DMS79 treated with DMSO at 0.1 percent for 48 hours (cell line): ENCODE measurements at regions not wholly inside any gene's neighbourhood (a gene's known extent, or its start where the extent isn't known, plus 50 kb on each side); places are given as distances from the start of the nearest gene placed in this dataset.
A peak's percentile ranks its signal among the peaks of the same experiment; 100 is the strongest.

Experiments used
- DNase-seq: peaks from one replicate; lab custom pipeline; 2025; lab: John Stamatoyannopoulos, UW

DNA sequence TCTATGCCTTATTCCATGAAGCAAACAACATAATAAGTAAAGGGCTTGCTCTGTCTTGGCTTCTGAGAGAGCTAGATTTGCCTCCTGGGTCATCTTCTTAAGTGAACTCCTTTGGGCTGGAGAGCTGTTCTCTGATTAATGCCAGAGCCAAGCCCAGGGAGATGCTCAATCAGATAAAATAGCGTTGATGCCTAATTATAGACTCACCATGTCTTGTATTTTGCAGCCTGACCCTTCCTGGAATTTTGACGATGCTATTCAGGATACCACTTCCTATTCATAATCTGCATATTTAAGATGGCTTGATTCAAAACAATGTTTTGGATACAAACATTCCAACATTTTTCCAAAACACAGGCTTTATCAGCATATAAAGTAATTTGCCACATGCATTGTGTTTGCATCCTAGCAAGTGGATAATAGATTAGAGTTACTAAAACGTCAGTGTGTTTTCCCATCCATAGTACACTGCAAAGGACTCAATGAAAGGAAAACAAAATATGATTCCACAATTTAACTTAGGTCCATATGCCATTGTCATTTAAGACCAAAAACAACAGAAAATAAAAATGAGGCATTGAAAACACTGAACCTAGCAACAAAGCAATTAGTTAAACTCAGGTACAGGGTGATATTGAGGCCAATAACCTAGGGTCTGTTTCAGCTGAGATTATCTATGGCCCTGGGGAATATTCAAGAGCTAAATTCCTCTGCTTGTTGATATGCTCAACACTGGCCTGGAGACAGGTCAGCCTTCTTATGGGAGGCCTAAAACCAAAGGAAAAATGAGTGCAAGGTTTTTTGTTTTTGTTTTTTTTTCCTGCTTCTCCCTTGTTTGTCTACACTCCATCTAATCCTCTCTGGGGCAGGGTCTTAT is 184.2 kb upstream of the FOXN3 start:
- no peak for DNase-seq

DNA sequence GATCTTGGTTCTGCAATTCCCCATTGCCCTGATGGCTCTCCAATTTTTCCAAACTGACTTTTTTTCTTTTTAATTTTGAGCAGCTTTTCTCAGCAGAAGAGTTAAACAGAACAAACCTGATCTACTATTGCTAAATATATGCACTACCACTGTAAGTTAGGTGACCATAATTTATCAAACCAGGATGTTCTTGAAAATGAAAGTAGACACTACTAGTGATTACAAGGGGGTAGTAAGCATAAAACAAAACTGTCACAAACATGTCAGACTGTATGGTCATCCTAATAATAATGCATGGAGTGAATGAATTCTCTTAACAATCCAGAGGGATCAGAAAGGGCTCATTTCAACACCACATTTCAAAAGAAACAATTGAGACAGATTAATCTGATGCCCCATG is 183.0 kb upstream of the FOXN3 start:
- DNase-seq, result no peak

DNA sequence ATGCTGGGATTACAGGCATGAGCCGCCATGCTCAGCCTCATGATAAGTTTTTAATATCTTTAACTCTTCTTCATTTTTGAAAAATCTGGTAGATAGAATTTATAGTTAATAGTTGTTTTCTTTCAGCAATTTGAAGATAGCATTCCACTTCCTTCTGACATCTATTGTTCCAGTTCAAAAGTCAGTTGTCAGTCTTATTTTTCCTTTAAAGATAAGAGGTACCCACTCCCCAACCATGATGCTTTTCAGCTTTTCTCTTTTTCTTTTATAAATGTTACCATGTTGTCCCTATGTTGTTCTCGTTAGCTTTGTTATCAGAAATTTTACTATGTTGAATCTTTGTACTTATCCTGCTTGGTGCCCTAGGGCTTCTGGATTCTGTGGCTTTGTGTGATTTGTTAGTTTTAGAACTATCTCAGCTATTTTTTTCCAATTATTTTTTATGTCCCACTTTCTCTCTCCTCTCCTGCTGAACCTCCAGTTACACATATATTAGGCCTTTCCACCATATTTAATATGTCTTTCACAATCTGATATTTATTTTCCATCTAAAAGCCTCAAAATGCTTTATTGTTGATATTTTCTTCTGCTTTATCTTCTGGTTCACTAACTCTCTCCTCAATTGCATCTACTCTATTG is 181.6 kb upstream of the FOXN3 start:
- peak; percentile 45 for DNase-seq

DNA sequence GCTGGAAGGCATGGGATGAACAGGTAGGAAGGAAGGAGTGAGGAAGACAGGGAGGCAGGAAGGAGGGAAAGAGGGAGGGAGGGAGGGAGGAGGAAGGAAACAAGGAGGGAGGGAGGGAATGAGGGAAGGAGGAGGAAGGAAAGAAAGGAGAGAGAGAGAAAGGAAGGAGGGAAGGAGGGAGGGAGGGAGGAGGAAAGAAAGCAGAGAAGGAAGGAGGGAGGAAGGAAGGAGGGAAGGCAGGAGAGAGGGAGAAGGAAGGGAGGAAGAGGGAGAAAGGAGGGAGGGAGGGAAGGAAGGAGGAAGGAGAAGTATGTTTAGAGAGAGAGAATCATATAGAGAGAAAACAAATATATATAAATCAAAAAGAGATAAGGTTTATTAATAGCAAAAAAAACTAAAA is 175.9 kb upstream of the FOXN3 start:
- DNase-seq, result no peak

DNA sequence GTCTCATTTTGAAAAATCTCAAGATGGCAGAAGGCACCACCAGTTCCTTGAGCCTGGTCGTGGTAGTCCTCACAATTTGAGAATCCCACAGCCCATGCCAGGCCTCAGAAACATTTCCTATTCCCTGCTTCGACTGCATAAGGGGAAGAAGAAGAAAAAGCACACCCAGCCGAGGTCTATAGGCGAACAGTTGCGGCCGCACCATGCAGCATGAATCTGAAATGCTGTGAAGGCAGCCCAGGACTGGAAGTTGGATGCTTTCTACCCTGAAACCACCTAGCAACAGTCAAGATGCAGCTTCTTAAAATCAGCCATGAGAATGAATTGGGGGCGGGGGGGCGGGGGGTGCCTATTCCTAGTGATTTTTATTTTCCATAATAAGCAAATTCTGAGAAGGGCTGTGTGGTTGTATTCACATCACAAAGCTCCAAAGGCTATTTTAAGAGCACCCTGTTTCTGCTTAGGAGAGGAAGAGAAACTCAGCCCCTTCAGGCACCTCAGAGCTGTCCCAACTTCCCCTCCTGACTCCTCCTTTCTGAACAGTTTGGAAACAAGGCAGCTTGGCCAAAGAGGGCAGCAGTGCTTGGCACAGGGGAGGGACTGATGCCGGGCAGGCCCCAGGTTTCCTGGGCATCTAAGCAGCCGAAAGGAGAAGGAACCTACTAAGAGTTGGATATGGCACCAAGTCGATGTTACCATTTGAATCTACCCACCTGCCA is 172.5 kb upstream of the FOXN3 start:
- no peak for DNase-seq

DNA sequence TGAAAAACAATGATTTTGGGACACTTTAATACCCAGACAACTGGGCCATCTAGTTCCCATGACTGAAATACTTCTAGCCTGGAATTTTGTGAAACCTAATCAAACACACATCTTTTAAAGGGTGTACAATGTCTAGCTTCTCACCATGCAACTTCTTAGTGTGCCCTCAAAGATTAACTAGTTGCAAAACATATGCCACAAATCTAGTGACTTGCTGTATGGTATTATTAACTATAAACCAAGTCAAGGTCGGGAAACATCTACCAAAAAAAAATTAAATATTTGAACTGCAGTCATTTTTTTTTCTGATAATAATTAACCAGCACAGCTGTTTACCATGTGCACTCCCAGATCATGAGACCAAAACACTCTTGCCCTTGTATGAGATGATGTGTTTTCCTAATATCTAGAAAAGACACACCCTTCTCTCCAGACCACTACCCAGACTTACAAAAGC is 171.8 kb upstream of the FOXN3 start:
- no peak for DNase-seq

DNA sequence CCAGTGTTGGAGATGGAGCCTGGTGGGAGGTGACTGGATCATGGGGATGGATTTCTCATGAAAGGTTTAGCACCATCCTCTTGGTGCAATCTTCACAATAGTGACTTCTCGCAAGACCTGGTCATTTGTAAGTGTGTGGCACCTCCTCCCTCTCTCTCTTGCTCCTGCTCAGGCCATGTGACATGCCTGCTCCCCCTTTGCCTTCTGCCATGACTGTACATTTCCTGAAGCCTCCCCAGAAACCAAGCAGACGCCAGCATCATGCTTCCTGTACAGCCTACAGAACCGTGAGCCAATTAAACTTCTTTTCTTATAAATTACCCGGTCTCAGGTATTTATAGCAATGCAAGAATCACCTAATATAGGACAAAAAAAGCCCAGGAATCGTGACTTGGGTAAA is 171.0 kb upstream of the FOXN3 start:
- no peak for DNase-seq

DNA sequence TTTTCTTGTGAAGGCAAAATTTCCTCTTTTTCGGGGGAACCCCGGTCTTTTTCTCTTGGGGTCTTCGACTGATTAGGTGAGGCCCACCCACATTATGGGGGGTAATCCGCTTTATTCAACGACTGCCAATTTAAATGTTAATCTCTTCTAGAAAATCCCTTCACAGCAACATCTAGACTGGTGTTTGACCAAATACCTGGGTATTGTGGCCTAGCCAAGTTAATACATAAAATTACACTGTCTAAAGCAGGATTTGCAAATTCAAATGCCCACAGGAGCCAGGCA is 170.0 kb upstream of the FOXN3 start:
- no peak for DNase-seq

DNA sequence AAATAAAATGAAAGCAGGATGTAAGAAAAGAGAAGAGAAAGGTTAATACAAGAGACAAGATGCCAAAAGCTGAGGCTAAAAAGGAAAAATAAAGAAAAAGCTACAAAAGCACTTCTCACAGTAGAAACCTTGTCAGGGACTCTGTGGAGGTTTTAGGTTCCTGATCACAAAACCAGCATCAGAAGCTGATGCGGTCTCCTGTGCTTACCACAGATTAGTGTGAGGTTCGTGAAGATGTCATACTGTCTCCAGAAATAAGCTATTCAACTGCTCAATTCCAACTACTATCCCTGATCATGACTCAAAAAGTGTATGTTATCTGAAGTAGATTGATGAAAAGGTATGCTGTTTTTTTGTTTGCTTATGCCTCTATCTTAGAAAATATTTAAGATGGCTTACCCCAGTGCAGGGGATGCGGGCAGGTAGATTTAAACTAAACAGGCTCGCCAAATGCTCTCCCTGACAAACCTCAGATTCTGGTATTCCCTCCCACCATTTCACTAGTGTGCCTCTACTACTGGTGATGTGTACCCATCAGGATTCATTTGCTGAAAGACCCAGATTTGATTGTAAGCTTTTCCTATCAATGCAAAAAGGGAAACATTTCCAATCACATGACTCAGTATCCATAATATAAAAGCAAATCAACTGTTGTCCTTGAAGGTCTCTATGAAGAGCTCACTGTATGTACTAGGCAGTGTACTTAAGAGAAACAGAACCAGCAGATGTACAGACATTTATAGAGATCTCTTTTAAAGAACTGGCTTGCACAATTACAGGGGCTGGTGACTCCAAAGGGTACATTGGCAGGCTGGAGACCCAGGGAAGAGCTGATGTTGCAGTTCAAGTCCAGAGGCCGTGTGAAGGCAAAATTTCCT is 169.5 kb upstream of the FOXN3 start:
- DNase-seq, result no peak

DNA sequence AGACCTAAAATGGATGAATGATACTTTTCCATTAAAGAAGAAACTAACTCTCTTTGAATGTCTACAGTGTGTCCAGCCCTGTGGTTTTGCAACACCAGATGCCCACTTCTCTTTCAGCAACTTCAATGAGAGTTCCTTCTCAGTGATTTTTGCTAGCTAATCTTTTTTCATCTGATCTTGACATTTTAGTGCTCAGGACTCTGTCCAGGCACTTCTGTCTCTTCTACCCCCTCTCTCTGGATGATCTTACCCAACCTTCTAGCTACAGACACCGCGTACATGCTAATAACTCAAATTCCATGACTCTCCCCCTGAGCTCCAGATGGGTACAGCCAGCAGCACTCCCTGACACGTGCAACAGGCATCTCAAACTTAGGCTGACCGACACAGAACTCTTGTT is 161.1 kb upstream of the FOXN3 start:
- no peak for DNase-seq

DNA sequence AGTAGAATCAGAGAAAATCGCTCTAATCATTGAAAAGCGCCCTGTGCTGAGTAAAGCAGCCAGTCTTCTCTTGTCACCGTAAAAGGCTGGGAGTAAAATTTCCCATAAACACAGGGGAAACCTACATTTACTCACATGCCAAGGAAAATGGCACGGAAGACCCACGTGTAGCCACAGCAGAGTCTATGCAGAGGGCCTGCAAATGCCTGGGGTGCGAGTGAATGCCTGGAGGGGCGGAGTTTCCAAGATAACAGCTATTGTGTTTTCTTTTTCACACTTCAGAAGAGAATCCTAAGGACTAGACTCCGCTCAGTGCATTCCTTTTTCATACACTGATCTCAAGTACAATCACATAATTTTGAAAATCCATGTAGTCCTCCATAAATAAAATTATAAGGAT is 159.9 kb upstream of the FOXN3 start:
- no peak for DNase-seq

DNA sequence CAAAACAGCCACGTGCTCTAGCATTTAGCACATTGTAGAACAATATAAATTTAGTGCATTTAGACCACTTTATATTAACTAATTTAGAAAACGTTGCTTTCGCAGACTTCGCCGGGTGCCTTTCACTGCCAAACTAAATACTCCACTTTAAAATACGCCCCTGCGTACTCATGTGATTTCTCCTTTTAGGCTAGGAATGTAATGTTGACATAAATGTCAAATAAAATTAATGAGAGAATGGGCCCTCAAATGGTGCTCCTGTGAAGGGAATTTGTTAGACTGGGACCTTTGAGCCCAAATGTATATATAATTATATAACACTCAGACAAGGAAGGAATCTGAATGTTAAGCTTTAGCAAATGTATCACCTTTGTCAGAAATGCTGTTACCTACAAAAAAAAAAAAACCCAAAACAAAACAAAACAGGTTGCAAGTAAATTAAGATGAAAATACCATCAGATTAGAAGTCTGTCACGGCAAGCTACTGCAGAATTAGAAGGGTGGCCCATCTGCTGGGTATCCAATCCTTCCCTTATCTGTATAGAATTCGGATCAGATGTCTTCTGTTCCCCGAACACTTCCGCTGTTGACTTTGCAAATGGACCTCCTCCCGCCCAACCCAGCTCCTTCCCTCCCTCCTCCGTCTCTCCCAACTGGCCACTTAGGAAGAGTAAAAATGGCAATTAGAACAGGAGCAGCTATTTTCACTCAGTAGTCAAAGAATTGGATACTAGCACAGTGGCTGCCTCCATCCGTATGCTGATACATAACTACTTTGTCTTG is 159.3 kb upstream of the FOXN3 start:
- DNase-seq, result no peak

DNA sequence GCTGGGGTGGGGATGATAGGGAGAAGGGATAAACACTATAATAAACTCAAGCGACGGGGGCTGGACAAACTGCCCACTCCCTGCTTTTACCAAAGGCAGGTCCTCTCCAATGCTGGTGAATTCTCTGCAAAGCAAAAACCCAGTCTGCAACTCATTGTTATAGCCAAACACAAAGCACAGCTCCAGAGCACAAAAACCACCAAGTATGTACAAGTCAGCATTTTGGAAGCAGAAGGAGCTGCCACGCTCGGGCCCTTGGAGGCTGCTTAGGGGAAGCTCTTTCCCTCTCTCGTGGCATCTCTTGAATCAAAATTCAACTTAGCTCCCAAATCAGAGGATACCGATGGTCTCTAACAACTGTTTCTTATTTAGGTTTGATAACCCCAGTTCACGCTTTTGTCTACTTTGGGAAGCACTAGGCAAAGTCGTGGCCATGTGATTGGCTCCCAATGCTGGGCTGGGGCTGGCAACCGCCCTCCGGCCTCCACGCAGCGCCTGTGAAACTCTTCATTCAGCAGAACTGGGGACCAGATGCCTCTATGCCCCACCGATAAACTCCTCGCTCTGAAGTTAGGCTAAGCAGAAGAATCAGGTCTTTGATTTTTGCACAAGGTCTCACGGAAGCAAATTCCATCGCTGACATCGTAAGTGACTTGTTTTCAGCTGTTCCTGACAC is 158.5 kb upstream of the FOXN3 start:
- DNase-seq, result no peak

DNA sequence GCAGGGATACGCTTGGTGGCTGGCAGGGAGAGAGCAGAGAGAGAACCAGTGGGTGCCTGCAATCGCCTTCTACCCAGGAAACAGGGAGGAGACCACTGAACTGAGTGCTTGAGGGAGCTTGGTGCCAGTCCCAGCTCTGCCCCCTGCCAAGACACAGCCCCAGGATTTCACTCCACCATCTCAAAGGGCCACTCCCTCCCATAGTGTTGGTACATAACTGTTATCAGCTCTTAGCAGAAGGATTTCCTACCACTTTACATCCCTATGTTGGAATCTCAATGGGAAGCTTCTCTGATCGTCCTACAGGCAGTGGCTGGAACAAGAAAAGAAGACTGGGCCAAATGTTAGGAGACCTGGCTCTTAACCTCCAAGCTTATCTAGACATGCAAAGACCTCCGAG is 157.4 kb upstream of the FOXN3 start:
- no peak for DNase-seq

DNA sequence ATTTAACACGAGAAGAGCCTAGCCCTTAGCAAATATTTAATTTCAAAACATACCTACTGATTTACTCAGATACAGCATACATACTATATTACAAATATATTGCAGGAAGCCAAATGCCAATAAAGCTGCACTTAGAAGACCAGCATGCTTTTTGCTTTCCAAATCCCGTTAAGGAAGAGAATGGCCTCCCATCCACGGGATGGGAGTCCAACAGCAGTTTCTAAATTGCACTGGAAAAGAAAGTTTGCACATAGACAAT is 156.3 kb upstream of the FOXN3 start:
- DNase-seq, result no peak

DNA sequence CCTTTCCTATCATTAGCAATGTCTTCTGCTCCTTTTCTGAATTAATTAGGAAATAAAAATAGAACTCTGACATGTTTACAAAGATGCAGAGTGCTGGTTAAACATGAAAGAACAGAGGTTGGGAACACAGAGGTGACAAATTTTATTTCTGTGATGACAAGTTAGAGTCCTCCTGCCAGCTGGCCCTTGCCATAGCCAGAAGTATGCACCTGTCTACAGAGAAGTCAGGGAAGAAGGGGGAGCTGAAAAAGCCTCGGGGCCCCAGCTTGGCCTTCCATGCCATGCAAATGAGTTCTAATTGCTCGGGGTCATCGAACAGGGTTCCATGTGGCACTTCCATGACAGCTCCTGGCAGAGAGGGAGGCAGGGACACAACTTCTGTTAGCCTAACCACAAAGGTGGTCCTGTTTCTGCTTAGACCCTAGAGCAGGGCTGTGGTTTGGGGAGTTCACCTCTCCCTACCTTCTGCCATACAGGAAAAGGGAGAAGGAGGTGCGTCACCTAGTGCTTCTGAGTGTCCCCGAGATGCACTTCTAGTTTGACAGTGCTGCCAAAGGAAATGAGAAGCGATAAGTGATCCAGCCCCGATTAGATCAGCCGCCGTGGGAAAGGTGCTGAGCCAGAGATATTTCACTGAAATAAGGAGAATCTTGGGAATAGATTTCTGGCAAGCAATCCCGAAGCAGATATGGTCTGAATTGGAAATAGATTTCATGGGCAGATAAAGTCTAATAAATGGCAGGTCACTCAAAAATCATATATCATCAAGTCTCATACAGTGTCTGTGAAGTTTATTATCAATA is 155.8 kb upstream of the FOXN3 start:
- no peak for DNase-seq

DNA sequence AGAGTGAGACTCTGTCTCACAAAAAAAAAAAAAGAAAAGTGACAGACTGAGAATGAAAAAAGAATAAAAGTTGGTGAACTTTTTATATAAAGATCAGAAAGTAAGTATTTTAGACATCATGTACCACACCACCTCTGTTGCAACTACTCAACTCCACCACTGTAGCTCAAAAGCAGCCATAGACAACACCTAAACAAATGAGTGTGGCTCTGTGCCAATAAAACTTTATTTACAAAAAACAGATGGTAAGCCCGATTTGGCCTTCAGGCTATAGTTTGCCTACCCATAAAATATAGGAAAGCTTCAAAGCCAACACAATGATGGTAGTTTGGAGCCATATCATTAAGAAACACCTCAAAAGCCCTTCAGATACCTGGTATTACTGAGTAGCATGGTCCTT is 154.5 kb upstream of the FOXN3 start:
- no peak for DNase-seq

DNA sequence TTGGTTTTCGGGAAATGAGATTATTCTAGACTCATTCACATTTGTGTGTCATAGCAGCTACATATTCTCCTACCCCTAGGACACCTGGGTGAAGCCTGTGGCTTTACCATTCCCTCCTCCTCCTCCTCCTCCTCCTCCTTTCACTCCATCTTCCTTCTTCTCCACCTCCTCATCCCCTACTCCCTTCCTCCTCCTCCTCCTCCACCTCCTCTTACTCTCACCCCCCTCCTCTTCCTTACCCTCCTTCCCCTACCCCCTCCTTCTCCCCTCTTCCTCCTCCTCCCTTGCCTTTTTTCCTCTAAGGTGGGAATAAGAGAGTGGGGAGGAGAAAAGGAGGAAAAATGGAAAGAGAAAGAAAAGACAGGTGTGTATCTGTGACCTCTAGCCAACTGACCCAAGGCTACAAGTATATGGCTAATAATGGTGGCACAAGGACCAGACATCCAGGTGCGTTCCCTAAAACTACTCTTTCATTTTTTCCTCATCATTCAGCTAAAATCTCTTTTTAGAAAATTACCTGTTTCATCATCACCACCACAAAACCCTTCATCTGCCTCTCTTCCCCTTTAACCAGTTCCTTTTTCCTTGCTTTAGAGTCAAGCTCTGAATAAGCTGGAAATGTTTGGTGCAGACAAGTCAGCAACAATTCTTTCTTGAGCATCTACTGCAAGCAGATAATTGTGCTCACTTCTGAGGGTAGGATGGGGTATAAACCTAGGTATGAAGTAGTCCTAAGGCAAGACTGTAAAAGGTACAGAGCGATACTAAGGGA is 149.8 kb upstream of the FOXN3 start:
- DNase-seq, result no peak

DNA sequence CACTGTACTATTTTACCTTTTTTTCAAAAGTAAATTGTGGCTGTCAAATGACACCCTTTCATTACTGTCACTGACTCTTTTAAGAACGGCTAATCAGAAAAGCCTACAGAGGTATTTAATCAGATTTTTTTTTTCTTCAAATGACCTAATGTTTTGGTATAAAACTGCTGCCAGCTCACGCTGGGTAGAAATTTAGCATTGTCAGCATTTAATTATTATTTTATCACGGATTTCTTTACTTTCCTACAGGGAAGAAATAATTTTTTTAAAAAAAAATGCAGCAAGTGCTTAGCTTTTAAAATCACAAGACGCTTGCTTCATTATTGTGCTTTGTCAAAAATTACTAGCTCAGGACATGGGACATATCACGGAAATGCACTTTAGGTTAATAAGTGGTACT is 149.1 kb upstream of the FOXN3 start:
- DNase-seq, result no peak

DNA sequence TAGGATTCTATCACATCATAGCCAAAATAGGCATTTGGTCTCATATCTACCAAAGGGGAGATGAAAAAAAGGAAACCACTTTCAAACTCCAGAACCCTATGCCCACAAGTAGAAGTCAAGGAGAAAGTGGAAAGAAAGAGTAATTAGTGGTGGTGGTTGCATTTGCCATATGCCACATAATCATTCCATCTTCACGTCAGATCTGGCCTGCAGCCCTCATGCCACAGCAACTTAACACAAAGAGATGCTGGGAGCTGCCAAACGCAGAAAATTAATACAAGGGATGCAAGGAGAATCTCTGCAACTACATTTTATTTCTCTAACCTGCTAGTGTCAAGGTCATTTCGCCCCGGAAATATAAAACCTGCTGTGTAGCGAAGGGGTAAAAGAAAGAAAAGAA is 148.6 kb upstream of the FOXN3 start:
- DNase-seq, result no peak
